ENCODE measurements at regions not wholly inside any gene's neighbourhood (a gene's known extent, or its start where the extent isn't known, plus 50 kb on each side); places are given as distances from the start of the nearest gene placed in this dataset.
A peak's percentile ranks its signal among the peaks of the same experiment; 100 is the strongest.

DNA sequence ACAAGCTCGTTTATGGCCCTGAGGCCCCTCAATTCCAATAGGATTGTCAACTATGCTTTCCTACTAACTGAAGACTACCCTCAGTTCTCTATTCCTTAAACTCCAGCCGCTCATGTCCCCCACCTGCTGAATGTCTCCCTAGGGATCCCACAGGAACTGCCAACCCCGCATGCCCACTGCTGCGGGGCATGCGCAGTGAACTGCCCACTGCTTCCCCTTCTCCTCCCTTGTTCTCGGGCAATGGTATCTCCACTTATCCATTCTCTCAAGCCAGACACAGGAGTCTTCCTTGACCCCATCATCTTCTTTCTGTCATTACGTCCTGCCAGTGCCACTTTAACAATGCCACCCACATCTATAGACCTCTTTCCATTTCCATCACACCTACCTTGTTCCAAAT is 90.0 kb downstream of the FGF18 start:
- H3K36me3 ChIP-seq = no peaks in the 10 kb centered on the region
- no peak overlapping the region for H3K27ac ChIP-seq
- no peak for DNase-seq (ENCODE audit: low read depth in 1 of 2, low spot score in 1 of 2)
- H3K9me3 ChIP-seq (ENCODE audit: low read depth) = no peaks in the 10 kb centered on the region
- no peaks in the 10 kb centered on the region for H3K27me3 ChIP-seq
- no peak for TF ChIP-seq CTCF (IDR thresholded peaks at IDR 0.05; ENCODE audit: low read depth, low read length)
- H3K4me3 ChIP-seq = no peak overlapping the region
- H3K4me1 ChIP-seq (ENCODE audit: low read depth) = no peaks in the 10 kb centered on the region

DNA sequence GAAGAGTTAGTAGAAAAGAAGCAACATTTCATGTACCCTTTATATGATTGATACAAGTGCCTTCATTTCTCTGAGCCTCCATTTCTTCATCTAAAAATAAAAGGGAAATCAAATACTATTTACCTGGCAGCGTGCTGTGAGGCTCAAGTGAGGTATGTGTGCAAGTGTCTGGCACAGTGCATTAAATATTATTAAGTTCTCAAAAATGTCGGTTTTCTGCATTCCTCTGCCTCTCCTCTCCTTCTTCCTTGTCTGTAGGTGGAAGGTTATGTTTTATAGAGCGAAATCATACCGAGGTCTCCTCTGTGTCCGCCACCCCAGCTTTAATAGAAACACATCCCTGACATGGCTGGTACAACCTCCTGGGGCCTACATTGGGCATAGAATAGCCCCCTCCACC is 93.0 kb downstream of the FGF18 start:
- no peak for TF ChIP-seq CTCF (IDR thresholded peaks at IDR 0.05; ENCODE audit: low read depth, low read length)
- DNase-seq (ENCODE audit: low read depth in 1 of 2, low spot score in 1 of 2) = no peak
- Histone ChIP-seq H3K27ac (no peak overlapping the region), H3K4me3 (no peak overlapping the region), H3K9me3 (ENCODE audit: low read depth) (no peaks in the 10 kb centered on the region), H3K36me3 (no peaks in the 10 kb centered on the region), H3K27me3 (no peaks in the 10 kb centered on the region), H3K4me1 (ENCODE audit: low read depth) (no peaks in the 10 kb centered on the region)

DNA sequence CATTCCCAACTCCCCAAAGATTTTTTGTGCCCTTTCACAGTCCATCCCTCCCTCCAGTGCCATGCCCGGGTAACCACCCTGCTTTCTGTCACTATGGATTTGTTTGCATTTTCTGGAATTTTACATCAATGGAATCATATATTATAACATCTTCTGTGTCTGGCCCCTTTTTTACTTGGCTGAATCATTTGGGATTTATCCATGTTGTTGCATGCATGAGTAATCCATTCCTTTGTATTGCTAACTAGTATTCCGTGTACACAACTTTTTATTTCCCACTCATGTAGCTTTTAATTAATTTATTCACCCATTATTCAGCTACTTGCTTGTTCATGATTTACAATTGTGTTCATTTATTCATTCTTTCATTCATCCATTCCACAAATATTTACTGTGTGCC is 94.1 kb downstream of the FGF18 start:
- no peak for DNase-seq (ENCODE audit: low read depth in 1 of 2, low spot score in 1 of 2)
- Histone ChIP-seq H3K4me1 (ENCODE audit: low read depth) (no peaks in the 10 kb centered on the region), H3K27me3 (no peaks in the 10 kb centered on the region), H3K36me3 (no peaks in the 10 kb centered on the region), H3K4me3 (no peak overlapping the region), H3K27ac (no peak overlapping the region), H3K9me3 (ENCODE audit: low read depth) (no peaks in the 10 kb centered on the region)
- no peak for TF ChIP-seq CTCF (IDR thresholded peaks at IDR 0.05; ENCODE audit: low read depth, low read length)

DNA sequence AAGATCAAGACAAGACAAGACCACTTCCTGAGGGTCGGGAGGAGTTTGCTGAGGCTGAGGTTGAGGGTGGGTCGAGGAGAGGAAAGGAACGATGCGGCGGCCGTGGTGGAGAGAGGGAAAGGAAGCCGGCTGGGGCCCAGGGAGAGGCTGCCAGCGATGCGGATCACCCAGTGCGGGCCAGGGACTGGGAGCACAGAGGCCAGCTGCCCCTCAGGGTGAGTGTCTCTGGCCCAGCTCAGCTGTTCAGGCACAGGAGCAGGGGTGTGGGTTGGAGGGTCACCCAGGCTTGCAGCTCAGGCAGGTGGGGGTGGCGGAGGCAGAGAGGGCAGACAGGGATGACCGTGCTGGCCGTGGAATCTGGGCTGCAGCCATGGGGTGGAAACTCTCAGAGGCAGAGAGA is 99.5 kb downstream of the FGF18 start:
- H3K9me3 ChIP-seq (ENCODE audit: low read depth) = no peaks in the 10 kb centered on the region
- peaks cover 30% of the 10 kb centered on the region for H3K4me1 ChIP-seq (ENCODE audit: low read depth)
- no peak overlapping the region for H3K27ac ChIP-seq
- no peak for DNase-seq (ENCODE audit: low read depth in 1 of 2, low spot score in 1 of 2)
- H3K4me3 ChIP-seq = no peak overlapping the region
- TF ChIP-seq CTCF (IDR thresholded peaks at IDR 0.05; ENCODE audit: low read depth, low read length) = no peak
- H3K27me3 ChIP-seq = no peaks in the 10 kb centered on the region
- H3K36me3 ChIP-seq = no peaks in the 10 kb centered on the region

DNA sequence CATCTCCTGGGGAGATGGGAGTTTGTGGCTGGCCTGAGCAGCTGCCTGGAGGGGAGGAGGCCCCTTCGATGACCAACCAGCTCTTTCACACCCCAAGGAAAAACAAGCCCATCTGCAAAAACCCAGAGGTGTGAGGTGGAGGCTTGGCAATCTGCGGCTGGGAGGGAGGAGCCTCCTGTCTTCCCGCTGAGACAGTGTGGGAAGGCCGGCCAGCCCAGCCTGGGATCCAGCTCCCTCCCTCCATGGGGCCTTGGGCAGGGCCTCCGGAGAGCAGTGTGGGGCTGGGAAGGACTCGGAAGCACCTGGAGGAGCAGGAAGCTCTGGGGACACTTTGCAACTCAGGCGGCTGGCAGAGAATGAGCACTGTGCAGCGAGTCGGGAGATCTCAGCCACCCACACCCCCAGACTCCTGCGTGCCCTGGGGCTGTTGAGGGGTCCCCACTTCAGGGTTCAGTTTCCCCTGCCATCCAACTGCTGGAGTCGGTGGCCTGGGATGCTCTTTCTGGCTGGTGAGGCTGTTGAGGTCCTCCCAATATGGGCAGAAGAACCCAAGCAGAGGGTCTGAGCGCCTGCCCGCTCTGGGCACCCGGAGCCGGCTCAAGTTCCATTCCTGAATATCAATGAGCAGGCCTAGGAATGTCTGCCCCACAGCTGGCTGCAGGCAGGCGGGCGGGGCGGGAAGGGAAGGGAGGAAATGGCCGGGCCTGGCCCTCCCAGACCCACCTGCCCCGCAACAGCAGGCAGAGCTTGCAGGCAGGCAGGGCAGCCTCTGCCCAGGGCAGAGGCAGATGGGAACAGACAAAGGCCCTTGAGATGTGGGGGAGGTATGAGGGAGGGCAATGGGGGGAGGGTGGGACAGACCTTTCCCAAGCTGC is 101.1 kb downstream of the FGF18 start:
- Histone ChIP-seq H3K4me3 (no peak overlapping the region), H3K36me3 (no peaks in the 10 kb centered on the region), H3K27ac (peak overlapping the region; percentile 13), H3K9me3 (ENCODE audit: low read depth) (no peaks in the 10 kb centered on the region), H3K4me1 (ENCODE audit: low read depth) (peaks cover 39% of the 10 kb centered on the region), H3K27me3 (no peaks in the 10 kb centered on the region)
- TF ChIP-seq CTCF (IDR thresholded peaks at IDR 0.05; ENCODE audit: low read depth, low read length) = no peak
- DNase-seq (ENCODE audit: low read depth in 1 of 2, low spot score in 1 of 2) = peak; percentile 43 to 51

All from cardiac muscle cell (in vitro differentiated cells and primary cell).